ENCODE measurements at regions not wholly inside any gene's neighbourhood (a gene's known extent, or its start where the extent isn't known, plus 50 kb on each side); places are given as distances from the start of the nearest gene placed in this dataset.

DNA sequence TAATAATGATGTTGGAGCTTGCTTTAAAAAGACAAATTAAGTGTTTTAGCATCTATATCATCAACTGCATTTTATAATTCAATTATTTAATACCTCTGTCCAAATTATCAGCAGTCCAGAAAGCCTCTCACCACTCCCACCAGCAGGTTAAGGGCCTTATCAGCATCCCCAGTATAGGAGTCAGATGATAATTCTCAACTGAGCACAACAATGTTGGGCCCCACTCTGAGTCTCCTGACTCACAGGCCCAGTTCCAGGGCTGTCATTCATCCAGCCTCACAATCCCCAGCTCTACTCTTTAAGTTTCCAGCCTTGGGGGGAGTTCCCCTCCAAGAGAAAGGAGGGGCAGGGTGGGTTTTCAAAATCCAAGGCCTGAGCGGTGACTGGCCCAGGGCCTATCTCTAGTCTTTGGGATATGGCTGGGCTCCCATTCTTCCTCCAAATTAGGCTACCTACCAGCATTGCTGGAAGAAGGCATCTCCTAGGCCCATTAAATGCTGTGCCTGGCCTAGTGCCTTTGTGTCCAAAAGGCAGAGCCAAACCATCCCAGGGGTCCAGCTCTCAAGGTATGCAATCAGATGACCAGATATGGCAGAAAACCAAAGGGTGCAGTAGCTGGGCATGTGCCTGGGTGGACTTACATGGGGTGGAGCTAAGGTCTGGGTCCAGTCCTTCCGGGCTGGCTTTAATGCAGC lies 134.1 kb downstream of the GLUL start (continued):
- TF ChIP-seq, protein P1, sequence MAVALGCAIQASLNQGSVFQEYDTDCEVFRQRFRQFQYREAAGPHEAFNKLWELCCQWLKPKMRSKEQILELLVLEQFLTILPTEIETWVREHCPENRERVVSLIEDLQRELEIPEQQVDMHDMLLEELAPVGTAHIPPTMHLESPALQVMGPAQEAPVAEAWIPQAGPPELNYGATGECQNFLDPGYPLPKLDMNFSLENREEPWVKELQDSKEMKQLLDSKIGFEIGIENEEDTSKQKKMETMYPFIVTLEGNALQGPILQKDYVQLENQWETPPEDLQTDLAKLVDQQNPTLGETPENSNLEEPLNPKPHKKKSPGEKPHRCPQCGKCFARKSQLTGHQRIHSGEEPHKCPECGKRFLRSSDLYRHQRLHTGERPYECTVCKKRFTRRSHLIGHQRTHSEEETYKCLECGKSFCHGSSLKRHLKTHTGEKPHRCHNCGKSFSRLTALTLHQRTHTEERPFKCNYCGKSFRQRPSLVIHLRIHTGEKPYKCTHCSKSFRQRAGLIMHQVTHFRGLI (CRISPR knock-in tag; IDR thresholded peaks at IDR 0.05), result no peak
- TF ChIP-seq LEF1 (IDR thresholded peaks at IDR 0.05) (peak; percentile 78), L3MBTL2 (IDR thresholded peaks at IDR 0.05) (peak; percentile 56), KLF10 (CRISPR knock-in tag; IDR thresholded peaks at IDR 0.05) (no peak), ETV6 (IDR thresholded peaks at IDR 0.05; ENCODE audit: borderline replicate concordance in 1 of 2, low read depth in 2 of 2, low read length in 1 of 2) (no peak), ETV6 (CRISPR knock-in tag; IDR thresholded peaks at IDR 0.05; ENCODE audit: borderline replicate concordance) (no peak), NCOA4 (IDR thresholded peaks at IDR 0.05; ENCODE audit: partially characterized antibody) (no peak), PURB (CRISPR knock-in tag; IDR thresholded peaks at IDR 0.05; ENCODE audit: low read depth) (no peak), NFRKB (IDR thresholded peaks at IDR 0.05; ENCODE audit: low read depth) (peak; percentile 76), SMAD4 (CRISPR knock-in tag; conservative IDR thresholded peaks at IDR 0.05) (peak; percentile 83), MAZ (CRISPR knock-in tag; conservative IDR thresholded peaks at IDR 0.05 in 1 of 2, IDR thresholded peaks at IDR 0.05 in 1 of 2) (peak; percentile 26 to 61; a peak in 1 of 4 replicates), ELF4 (CRISPR knock-in tag; IDR thresholded peaks at IDR 0.05) (no peak), HEY1 (CRISPR knock-in tag; IDR thresholded peaks at IDR 0.05; ENCODE audit: borderline replicate concordance) (peak; percentile 14; the same call in 1 of the 2 replicates), TCFL5 (CRISPR knock-in tag; conservative IDR thresholded peaks at IDR 0.05) (no peak), SP2 (IDR thresholded peaks at IDR 0.05; ENCODE audit: extremely low read depth, low read depth, low read length, poor library complexity, severe bottlenecking) (no peak), ZNF644 (tag; IDR thresholded peaks at IDR 0.05; ENCODE audit: low read depth) (0 out of 2 replicates have a peak, but pooled peaks have one; percentile 30), RAD21 (CRISPR knock-in tag; conservative IDR thresholded peaks at IDR 0.05 in 1 of 2, IDR thresholded peaks at IDR 0.05 in 1 of 2) (peak; percentile 30 to 33; a peak in 3 of 4 replicates), HDAC1 (IDR thresholded peaks at IDR 0.05) (peak in 1 of 2 experiments; percentile 40; a peak in 1 of 4 replicates), DPF2 (IDR thresholded peaks at IDR 0.05) (peak; percentile 94), SPI1 (IDR thresholded peaks at IDR 0.05; ENCODE audit: borderline replicate concordance, low read depth, low read length) (no peak), ILF3 (IDR thresholded peaks at IDR 0.05; ENCODE audit: borderline replicate concordance) (no peak)
- TF ChIP-seq, protein P2, sequence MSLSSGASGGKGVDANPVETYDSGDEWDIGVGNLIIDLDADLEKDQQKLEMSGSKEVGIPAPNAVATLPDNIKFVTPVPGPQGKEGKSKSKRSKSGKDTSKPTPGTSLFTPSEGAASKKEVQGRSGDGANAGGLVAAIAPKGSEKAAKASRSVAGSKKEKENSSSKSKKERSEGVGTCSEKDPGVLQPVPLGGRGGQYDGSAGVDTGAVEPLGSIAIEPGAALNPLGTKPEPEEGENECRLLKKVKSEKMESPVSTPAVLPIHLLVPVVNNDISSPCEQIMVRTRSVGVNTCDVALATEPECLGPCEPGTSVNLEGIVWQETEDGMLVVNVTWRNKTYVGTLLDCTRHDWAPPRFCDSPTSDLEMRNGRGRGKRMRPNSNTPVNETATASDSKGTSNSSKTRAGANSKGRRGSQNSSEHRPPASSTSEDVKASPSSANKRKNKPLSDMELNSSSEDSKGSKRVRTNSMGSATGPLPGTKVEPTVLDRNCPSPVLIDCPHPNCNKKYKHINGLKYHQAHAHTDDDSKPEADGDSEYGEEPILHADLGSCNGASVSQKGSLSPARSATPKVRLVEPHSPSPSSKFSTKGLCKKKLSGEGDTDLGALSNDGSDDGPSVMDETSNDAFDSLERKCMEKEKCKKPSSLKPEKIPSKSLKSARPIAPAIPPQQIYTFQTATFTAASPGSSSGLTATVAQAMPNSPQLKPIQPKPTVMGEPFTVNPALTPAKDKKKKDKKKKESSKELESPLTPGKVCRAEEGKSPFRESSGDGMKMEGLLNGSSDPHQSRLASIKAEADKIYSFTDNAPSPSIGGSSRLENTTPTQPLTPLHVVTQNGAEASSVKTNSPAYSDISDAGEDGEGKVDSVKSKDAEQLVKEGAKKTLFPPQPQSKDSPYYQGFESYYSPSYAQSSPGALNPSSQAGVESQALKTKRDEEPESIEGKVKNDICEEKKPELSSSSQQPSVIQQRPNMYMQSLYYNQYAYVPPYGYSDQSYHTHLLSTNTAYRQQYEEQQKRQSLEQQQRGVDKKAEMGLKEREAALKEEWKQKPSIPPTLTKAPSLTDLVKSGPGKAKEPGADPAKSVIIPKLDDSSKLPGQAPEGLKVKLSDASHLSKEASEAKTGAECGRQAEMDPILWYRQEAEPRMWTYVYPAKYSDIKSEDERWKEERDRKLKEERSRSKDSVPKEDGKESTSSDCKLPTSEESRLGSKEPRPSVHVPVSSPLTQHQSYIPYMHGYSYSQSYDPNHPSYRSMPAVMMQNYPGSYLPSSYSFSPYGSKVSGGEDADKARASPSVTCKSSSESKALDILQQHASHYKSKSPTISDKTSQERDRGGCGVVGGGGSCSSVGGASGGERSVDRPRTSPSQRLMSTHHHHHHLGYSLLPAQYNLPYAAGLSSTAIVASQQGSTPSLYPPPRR (CRISPR knock-in tag; IDR thresholded peaks at IDR 0.05; ENCODE audit: borderline replicate concordance), result no peak

Data from K562 (cell line).